SK-N-MC (cell line): ENCODE measurements at regions not wholly inside any gene's neighbourhood (a gene's known extent, or its start where the extent isn't known, plus 50 kb on each side); places are given as distances from the start of the nearest gene placed in this dataset.

Experiments
- EZH2 ChIP-seq: fragments of 200-600 bp; sonication (generic); IDR thresholded peaks from one replicate; pipeline ENCODE4 v1.6.1; 2017; ENCODE audit warnings: antibody characterized with exemption
- POLR2AphosphoS5 ChIP-seq: IDR thresholded peaks from 2 replicates; pipeline ENCODE4 v1.6.1; 2012; ENCODE audit warnings: mild to moderate bottlenecking, low read depth, low read length, borderline replicate concordance

DNA sequence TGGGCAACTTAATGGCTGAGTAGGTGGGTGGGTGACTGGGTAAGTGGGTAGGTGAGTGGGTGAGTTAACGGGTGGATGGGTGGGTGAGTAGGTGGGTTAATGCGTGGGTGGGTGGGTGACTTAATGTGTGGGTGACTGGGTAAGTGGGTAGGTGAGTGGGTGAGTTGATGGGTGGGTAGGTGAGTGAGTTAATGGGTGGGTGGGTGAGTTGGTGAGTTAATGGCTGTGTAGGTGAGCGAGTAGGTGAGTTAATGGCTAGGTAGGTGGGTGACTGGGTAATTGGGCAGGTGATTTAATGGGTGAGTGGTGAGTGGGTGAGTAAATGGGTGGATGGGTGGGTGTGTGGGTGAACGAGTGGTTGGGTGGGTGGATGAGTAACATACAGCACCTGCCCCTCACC, 243.0 kb upstream of the MGMT start:
- no peak for TF ChIP-seq EZH2
- no peak for TF ChIP-seq POLR2AphosphoS5
